HG03175 (cell line): ENCODE measurements at regions not wholly inside any gene's neighbourhood (a gene's known extent, or its start where the extent isn't known, plus 50 kb on each side); places are given as distances from the start of the nearest gene placed in this dataset.
"Not testable (repeated sequence)": the region's sequence is repeated elsewhere in the genome, so short reads cannot be mapped to it uniquely, and the experiment has no call there.

ENCODE experiments used
- ATAC-seq: cut with Tn5 transposase; IDR thresholded peaks from one replicate; pipeline ENCODE4 v1.9.1; 2021; ENCODE audit warnings: mild to moderate bottlenecking, moderate library complexity; ENCODE audit not compliant: unreplicated experiment

GRCh38 chr13:87736849-87737385 is 65.7 kb downstream of the SLITRK5 start:
- no peak for ATAC-seq

DNA sequence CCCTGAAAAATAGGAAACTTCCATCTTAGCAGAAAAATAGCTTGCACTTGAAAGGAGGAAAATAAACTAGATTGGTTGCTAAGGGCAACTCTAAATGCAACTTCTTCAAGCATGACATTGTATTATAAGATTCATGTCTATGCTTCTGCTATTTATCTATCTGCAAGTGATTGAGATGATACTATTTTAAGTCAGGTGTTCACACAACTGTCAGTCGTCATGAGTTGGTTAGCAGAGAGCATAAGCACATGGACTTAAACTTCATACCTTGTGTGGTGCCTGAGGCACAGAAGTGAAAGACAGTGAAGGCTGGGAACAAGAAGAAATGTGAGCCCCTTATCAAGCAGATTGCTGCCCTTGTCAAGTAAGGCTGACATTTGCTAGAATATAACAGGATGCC is 82.9 kb downstream of the SLITRK5 start:
- ATAC-seq = no peak

GRCh38 chr13:87769445-87769844 is 98.3 kb downstream of the SLITRK5 start:
- ATAC-seq = no peak

DNA sequence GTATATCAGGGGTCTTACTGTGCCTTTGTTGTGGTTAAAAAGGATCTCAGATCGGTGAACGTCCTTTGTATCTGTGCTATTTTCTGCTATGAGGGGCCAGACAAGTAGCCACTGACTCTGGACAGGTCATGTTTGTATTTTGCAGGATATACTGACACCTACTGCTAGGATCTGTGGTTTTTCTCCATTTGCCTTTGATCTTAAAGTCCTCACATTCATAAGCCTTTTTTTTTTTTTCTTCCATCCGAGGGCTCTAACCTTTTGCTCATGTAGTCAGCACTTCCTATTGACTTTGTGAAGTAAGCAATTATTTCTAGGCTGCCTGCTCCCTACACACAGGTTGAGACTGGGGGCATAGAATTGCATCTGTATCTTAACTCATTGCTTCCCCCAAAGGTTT is 106.2 kb downstream of the SLITRK5 start:
- ATAC-seq = no peak

GRCh38 chr13:87778128-87778527 is 107.0 kb downstream of the SLITRK5 start:
- no peak for ATAC-seq

DNA sequence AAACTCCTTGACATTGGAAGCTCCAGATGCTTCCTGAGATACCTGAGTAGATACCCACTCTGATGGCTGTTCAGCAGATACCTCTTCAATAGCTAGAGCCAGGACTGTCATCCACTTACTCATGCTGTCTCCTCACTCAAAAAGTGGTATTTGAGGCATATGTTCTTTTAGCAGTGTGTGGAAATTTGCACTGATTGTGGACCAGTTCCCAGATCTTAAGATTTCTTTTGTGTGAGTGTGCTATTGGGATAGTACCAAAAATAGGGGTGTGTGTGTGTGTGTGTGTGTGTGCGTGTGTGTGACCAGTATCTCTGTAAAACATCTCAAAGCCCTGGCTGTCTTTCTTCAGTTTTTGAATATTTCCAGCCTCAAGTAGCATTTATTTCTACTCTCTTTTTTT is 108.3 kb downstream of the SLITRK5 start:
- no peak for ATAC-seq

DNA sequence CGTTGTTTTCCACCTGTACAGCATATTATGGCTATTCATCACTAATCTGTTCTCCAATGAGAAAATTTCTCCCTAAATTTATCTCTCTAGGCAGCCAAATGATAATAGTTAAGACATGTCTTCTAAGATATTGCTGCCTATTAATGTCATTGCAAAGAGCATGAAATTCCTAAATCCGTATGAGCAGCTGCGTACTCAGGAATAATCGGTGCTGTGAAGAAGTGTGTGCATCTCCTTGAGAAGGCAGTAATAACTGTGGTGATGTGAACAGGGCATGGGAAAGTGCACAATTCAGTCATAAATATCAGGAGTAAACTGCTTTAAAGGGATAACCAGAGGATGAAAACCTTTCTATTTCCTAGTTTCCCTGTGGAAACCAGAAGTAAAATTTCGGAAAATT is 112.2 kb downstream of the SLITRK5 start:
- no peak for ATAC-seq

DNA sequence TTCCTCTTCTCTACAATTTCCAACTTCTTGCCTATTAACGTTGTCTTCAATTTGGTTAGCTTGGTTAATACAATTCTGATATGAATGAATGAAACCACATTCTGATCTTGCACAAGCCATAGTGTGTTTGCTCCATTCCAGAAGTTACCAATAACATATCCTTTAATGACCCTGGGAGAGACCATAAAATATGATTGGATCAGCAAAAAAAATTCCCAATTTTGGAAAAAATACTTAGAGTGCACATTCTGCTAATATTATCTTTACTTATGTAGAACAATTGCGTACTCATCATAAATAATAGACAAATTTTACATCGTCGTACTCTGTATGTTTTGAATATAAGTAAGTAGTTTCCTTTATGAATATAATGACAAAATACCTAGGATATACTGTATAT is 117.2 kb downstream of the SLITRK5 start:
- no peak for ATAC-seq

DNA sequence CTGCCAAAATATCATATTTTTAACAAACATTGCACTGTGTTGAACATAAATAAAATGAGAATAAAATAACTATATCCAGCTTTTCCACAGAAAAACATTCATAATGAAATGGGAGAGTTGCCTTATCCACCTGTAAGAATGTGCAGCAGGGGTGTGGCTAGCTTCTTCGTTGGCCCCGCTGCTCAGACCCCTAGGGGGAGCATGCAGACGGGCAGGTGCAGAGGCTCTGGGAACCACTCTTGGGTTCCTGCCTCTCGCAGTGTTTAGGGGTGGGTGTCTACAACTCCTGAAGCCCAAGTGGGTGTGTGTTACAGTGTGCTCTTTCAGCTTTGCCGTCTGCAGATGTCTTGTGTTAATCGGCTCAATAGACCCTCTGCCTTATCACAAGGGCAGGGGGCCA is 121.7 kb downstream of the SLITRK5 start:
- no peak for ATAC-seq

DNA sequence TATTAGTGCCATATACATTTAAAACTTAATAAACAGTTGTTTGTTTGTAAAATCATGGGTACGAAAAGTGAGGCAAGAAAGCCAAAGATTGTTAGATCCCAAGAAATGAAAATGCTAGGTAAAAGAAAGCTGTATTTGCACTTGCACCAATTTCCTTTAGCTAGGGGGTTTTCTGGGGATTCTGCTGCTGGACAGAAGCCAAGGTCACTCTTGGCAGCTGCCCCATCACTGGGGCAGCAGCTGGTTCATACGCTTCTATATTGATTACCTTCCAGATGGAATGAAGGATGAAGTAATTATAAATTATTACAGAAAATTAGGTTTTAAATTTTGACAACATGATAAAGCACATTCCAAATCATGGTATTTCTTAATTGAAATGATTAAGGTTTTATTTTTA is 127.4 kb downstream of the SLITRK5 start:
- no peak for ATAC-seq

DNA sequence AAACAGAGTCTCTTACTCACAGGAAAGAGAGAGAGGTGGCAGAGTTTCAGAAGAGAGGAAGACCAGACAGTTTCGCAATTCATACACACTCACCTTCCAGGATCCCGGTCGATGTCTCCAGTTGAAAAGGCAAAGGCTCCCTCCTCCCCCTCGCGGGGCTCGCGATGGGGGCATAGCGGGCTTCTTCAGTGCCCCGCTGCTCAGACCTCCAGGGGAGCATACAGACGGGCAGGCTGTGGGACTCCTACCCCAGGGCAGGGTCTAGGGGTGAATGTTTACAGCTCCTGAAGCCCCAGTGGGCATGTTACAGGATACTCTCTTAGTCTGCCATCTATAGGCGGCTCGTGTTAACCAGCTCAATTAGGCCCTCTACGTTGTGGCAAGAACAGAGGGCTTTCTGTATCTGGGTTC is 139.2 kb downstream of the SLITRK5 start:
- ATAC-seq = no peak

- ATAC-seq = no peak
Observed at GRCh38 chr13:87810920-87811344, 139.8 kb downstream of the SLITRK5 start.

GRCh38 chr13:87814403-87814802 is 143.2 kb downstream of the SLITRK5 start:
- no peak for ATAC-seq

GRCh38 chr13:87820241-87820640 is 149.1 kb downstream of the SLITRK5 start:
- ATAC-seq = no peak

DNA sequence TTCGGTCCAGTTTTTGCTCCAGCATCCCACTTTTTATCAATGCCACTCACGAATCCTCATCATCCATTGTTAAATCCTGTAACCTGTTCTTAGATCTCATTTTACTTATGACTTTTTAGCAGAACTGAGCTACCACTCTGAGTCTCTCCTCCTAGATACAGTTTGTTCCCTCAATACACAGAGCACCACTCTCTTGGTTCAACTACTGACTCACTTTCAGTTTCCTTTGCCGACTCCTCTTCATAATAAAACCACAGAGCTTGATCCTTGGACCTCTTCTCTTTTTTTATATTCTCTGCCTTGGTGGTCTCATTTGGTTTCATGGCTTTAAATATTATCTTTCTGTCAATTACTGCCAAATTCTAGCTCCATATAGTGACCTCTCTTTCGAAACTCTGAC is 150.3 kb downstream of the SLITRK5 start:
- no peak for ATAC-seq

DNA sequence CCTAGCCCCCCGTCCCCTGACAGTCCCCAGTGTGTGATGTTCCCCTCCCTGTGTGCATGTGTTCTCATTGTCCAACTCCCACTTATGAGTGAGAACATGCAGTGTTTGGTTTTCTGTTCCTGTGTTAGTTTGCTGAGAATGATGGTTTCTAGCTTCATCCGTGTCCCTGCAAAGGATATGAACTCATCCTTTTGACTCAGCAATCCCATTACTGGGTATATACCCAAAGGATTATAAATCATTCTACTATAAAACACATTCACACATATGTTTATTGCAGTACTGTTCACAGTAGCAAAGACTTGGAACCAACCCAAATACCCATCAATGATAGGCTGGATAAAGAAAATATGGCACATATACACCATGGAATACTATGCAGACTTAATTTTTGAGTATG is 155.1 kb downstream of the SLITRK5 start:
- not testable (repeated sequence) for ATAC-seq

DNA sequence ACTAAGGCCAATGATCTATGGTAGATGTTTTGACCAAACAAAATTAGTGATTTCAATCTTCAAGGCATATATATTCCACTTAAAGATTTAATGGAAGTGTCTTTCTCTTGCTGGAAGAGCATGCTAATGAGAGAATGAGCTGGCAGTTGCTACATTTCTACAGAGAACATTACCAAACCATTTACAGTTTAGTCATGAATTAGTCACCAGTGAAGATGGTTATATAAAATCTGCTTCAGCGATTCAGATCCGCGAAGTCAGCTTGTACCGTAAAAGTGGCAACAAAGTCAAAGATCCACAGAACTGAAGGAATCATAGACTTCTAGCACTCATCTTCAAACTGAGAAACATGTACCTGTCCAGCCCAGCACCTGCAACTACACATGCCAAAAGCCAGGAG is 156.3 kb downstream of the SLITRK5 start:
- ATAC-seq = no peak

DNA sequence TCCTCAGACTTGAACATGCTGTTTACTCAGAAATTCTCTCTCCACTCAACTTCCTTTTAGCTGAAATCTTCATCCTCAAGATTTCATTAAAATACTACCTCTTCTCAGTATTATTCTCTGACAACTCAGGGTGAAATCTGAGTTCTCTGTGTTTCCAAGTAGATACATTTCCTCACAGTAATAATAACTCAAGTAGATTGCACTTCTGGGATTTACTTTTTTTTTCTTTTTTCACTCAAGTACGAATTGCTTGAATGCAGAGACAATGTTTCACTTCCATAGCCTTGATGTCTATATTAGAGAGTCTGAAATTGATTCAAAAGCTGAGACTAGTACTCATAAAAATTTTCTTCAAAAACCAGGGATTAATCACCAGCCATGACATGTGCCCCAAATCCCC is 166.4 kb downstream of the SLITRK5 start:
- ATAC-seq = no peak

DNA sequence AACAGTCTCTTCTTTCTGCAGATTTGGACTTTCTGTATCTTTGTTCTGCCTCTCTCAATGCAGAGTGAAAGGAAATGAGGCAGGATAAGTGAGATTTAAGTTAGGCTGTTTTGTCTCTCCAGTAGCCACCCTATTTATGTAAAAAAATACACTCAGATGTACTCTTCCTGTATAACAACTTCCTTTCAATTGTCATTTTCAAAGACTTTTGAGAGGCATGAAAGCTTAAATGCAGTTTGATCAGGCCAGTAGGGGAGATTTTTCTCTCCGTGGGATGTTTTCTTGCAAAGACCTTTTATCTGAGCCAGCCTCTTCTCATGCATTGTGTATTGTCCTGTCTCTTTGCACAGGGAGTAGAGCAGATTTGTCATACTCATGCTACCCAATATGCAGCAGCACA is 166.8 kb downstream of the SLITRK5 start:
- ATAC-seq = no peak

GRCh38 chr13:87851410-87851809 is 180.2 kb downstream of the SLITRK5 start:
- no peak for ATAC-seq

GRCh38 chr13:87855553-87855952 is 184.4 kb downstream of the SLITRK5 start:
- ATAC-seq = no peak

- no peak for ATAC-seq
Observed at GRCh38 chr13:87859261-87859660, 188.1 kb downstream of the SLITRK5 start.

- ATAC-seq = no peak
Observed at GRCh38 chr13:87867426-87867825, 196.3 kb downstream of the SLITRK5 start.

DNA sequence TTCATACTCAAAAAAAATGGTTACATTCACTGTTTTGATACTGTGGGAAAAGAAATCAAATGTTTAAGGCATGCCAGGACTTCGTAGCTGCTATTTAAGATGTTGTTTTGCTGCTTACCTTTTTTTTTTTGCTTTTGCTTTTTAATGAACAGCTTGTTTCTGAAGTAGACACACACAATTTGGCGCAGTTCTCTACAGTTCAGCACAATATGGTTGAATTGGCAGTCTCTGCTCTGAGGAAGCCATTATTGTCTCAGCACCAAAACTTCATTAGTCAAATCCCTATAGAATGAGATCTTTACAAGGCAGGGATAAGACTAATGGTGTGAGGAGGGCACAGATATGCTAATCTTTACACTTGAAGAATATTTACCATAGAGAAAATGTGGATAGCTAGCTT is 197.6 kb downstream of the SLITRK5 start:
- ATAC-seq = no peak
